DND-41 (cell line): ENCODE measurements at regions not wholly inside any gene's neighbourhood (a gene's known extent, or its start where the extent isn't known, plus 50 kb on each side); places are given as distances from the start of the nearest gene placed in this dataset.

Experiments used
- CTCF ChIP-seq: IDR thresholded peaks from 2 replicates; pipeline ENCODE4 v1.5.1; 2012; ENCODE audit warnings: borderline replicate concordance, low read length, moderate library complexity, mild to moderate bottlenecking; ENCODE audit not compliant: poor library complexity, severe bottlenecking; ENCODE audit errors: extremely low read depth
- EZH2 ChIP-seq: IDR thresholded peaks from 3 replicates; pipeline ENCODE4 v1.6.1; 2012; ENCODE audit warnings: borderline replicate concordance, low read depth, mild to moderate bottlenecking, moderate library complexity, low read length, inconsistent platforms; ENCODE audit not compliant: severe bottlenecking

- TF ChIP-seq CTCF (no peak), EZH2 (no peak)
These were observed 184.9 kb upstream of the SSTR1 start for GRCh38 chr14:38022775-38023174.
